HG02588 (cell line): ENCODE measurements at regions not wholly inside any gene's neighbourhood (a gene's known extent, or its start where the extent isn't known, plus 50 kb on each side); places are given as distances from the start of the nearest gene placed in this dataset.

ENCODE experiments used
- ATAC-seq: cut with Tn5 transposase; IDR thresholded peaks from one replicate; pipeline ENCODE4 v1.9.1; 2021; ENCODE audit warnings: mild to moderate bottlenecking, moderate library complexity; ENCODE audit not compliant: unreplicated experiment

DNA sequence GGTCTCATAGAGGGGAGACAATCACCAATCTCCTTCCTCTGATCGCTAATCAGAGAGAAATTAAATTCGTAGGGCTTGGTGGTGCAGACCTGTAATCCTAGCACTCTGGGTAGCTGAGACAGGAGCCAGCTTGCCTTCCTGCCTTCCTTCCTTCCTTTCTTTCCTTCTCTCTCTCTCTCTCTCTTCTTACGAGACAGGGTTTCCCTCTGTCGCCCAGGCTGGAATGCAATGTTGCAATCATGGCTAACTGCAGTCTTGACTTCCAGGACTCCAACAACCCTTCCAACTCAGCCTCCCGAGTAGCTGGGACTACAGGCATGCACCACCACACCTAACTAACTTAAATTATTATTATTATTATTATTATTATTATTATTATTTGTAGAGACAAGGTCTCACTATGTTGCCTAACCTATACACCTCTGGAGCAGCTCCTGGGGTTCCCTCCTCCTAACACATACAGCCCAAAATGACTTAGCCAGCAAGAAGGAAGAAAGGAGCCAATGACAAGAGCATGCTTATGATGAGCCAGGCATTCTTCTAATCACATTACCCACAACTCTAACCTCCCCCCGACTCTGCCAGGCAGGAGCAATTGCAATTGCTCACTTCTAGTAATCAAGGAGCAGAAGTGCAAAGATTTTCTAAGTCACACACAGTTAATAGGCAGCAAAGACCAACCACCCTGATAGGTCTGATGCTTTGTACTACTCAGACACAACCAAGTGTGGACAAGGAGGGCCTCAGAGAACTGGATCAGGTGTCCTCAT is 105.4 kb upstream of the F3 start:
- ATAC-seq: no peak

GRCh38 chr1:94646141-94646643 is 104.6 kb upstream of the F3 start:
- ATAC-seq: no peak

DNA sequence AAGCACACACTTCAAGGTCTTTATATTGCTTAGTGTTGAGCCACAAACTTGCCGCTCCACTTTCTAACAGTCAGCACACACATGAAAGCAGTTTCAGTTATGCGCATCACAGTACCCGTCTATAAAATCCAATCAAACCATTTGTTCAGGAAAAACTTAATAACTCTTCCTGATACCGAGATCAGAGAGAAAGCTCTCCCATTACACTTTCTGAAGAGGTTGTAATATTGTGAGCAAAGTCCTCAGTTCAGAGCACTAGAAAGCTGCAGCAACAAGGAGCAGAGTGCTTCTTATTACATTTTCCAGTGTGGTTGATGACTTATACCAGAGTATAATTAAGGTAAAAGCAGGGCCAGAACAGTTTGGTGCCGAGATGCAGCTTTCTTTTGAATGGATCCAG is 102.8 kb upstream of the F3 start:
- no peak for ATAC-seq

GRCh38 chr1:94643819-94644218 is 102.3 kb upstream of the F3 start:
- ATAC-seq: no peak

DNA sequence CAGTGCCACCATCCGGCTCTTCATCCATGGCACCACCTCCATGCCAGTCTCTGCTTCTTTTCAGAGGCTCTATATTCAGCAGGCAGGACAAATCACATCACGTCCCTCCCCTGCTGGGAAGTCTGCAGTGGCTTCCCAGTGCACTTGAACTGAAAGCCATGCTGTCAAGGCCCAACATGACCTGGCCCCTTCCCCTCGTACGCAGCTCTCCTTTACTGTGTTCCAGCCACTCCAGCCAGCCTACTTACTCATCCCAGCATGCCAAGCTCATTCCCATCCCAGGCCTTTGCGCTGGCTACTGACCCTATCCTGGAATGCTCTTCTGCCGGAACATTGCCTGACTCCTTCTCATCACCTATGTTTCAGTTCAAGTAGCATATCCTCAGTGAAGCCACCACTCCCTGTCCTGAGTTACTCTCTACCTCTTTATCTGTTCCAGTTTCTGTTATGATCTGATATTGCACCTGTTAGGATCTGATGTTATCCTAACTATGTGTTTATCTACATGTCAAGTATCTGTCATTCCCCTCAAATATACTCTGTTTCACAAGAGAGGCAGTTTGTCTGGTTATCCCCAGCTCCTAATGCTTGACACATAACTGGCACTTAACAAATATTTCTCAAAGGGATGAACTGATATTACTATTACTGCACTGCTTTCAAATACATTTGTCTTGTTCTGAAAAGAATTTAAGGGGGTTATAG is 101.2 kb upstream of the F3 start:
- ATAC-seq: no peak

DNA sequence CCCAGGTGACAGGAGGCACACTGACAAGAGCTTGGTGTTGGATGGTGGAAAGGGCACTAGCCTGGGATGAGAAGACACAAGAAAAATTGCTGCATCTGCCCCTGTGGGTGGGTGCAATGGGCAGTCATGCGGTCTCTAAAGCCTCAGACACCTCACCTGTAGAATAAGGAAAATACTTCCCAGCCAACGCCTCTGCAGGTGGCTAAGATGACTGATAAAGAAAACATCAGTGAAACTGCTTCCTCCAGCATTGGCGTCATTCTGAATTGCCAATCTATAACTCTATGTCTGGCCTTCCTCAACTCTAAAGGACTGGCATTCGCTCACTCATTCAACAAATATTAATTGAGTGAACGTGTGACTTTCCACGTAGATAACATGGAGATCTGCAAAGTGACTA is 100.4 kb upstream of the F3 start:
- ATAC-seq: no peak

DNA sequence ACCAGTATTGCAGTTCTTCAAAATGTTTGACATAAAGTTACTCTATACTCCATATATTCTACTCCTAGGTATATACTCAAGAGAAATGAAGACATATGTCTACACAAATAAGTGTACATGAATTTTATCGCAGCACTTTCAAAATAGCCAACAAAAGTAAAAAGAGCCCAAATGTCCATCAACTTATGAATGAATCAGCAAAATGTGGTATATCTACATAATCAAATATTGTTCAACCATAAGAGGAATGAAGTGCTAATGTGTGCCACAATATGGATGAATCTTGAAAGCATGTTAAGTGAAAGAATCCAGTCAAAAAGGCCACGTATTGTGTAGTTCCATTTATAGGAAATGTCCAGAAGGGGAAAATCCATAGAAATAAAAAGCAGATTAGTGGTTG is 98.6 kb upstream of the F3 start:
- ATAC-seq: no peak

- ATAC-seq: no peak
These were observed 95.6 kb upstream of the F3 start for GRCh38 chr1:94637121-94637520.

GRCh38 chr1:94636624-94637023 is 95.1 kb upstream of the F3 start:
- ATAC-seq: no peak

GRCh38 chr1:94636100-94636499 is 94.5 kb upstream of the F3 start:
- ATAC-seq: no peak

- ATAC-seq: no peak
These were observed 93.4 kb upstream of the F3 start for GRCh38 chr1:94634977-94635416.

- no peak for ATAC-seq
These were observed 91.5 kb upstream of the F3 start for GRCh38 chr1:94633051-94633450.

DNA sequence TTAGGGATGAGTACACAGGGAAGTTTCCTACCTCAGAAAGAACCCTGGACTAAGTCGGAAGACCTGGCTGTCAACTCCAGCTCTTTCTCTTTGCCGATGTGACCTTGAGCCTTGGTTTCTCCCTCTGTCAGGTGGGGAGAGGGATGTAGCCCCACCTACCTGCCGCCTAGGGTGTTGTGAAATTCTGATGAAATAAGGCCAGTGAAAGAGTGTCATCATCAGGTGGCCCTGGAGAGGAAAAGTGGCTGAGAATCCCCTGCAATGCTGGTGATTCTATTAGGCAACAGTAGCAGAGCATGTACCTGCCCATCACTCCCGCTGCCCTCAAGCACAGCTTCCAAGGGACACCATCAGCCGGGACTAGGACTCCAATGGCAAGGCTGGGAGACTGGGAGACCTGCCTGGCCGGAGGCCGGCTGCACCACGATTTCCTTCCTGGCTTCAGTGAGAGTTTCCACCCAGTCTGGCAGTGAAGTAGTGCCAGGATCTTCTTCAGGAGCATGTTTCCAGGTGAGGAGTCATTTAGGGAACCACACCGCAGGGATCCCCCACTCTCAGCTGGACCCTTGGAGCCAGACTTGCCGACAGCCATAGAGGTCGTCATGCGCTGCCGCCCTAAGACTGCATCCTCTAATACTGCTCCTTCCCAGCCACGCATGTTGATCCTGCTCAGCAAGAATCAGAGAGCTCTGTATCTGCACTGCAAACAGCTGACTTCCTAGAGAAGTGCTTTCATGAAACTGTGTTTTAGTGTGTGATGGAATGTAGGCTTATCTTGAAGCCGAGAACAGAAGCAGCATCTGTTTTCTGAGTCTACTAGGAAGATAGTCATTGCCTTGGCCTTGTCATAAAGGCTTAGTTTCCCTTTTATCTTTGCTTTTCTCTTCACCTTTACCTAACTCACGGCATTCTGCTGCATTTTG is 88.0 kb upstream of the F3 start:
- no peak for ATAC-seq

DNA sequence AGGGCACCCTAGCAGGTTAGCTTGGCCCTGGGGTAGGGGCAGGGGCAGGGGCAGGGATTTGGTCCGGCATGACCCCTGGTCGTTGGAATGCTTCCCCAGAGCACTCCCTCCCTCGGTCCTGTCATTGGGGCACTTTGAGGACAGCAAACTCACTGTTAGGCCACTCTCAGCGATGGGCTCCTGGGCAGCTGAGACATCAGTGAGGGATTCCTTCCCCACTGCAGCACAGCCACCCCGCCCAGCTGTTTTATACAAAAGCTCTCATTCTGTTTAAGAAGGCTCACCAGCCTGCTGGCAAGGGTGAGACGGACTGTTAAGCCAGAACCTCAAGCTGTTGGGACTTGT is 86.9 kb upstream of the F3 start:
- ATAC-seq: no peak

- no peak for ATAC-seq
These were observed 86.4 kb upstream of the F3 start for GRCh38 chr1:94627771-94628498.

- no peak for ATAC-seq
These were observed 82.6 kb upstream of the F3 start for GRCh38 chr1:94624203-94624602.

DNA sequence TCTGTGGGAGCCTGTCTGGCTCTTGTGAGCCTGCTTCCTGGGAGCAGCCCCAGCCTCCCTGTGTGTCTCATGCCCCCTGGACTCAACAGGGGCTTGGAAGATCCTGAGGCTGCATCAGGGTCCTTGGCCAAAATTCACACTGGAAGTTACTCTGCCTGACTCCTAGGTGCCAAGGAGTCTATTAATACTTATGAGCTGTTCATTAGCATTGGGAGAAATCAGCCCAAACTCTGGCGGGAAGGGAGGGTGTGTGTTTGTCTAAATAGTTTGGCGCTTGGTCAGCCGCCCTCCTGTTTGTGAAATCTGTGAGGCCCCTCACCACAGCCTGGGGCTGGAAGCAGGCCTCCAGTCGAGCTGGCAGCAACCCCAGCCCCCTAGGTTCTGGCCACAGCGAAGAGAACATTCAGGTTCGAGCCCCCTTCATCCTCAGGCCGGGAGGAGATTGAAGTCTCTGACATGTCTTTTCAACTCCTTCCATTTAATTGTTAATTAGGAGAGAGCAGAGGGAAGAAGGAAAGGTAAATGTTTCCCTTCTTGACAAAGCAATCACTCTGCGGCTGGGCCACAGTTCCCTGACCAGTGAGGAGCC is 82.1 kb upstream of the F3 start:
- ATAC-seq: no peak

DNA sequence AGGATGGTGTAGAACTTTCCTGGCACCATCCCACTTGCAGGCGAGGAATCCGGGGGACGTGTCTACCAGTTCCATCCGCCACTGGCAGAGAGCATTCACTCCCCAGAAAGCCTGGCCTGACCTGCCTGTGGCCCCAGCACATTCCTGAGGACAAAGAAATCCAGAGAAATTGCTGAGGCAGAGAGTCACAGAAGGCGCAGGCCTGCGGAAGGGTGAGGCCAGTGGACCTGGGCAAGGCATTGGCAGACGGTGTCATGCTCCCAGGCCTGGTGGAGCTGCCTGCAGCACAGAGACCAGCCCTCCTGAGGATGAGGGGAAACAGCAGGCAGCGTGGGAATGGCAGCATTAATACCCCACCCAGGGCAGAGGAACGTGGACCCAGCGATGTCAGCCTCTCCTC is 81.2 kb upstream of the F3 start:
- no peak for ATAC-seq

DNA sequence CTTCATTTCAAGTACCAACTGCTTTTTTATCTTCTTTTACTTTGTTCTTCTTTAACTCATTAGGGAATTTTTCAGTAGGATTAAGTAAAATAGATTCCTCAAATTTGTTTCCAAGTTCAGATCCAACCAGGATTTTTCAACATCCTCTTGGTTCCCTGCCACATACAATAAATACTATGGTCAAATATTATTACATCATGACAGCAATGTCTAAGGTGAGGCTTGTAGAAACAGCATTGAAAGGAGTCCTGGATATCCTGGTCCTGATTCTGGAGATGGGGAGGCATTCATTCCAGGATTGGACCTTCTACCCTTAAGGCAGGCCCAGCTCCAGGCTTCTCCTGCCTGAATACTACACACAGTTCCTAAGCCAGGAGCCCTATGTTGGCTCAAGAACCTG is 80.2 kb upstream of the F3 start:
- ATAC-seq: no peak

GRCh38 chr1:94621395-94621794 is 79.8 kb upstream of the F3 start:
- no peak for ATAC-seq
